Lung (tissue), 11 donors: ENCODE measurements at regions not wholly inside any gene's neighbourhood (a gene's known extent, or its start where the extent isn't known, plus 50 kb on each side); places are given as distances from the start of the nearest gene placed in this dataset.

Experiments used
- ATAC-seq: fragments of 200-7000 bp; cut with Tn5 transposase; one replicate; pipeline ENCODE4 v1.9.1; 2020; ENCODE audit warnings: moderate number of reproducible peaks; ENCODE audit not compliant: insufficient read depth, low FRiP score
- DNase-seq, 3 donors: peaks; one replicate each; pipeline ENCODE4 v3.0.0-alpha.2; 2013 to 2017
- H3K27ac ChIP-seq, 2 donors: one replicate each; pipeline ENCODE4 v1.5.1; 2013; ENCODE audit warnings: mild to moderate bottlenecking in 2 of 2, moderate library complexity in 2 of 2, control low read depth in 1 of 2, inconsistent platforms in 1 of 2, low read depth in 1 of 2, low read length in 1 of 2
- H3K27me3 ChIP-seq, 3 donors: one replicate each; pipeline ENCODE4 v1.5.1; 2013; ENCODE audit warnings: low read length in 2 of 3; ENCODE audit not compliant: control insufficient read depth in 3 of 3, insufficient read depth in 3 of 3
- H3K36me3 ChIP-seq, 4 donors: one replicate each; pipeline ENCODE4 v1.5.1; 2013; ENCODE audit warnings: low read length in 4 of 4, mild to moderate bottlenecking in 1 of 4, moderate library complexity in 1 of 4; ENCODE audit not compliant: control insufficient read depth in 4 of 4, insufficient read depth in 4 of 4
- H3K4me1 ChIP-seq, 5 donors: one replicate each; pipeline ENCODE4 v1.5.1; 2013; ENCODE audit warnings: low read length in 5 of 5, mild to moderate bottlenecking in 2 of 5, moderate library complexity in 1 of 5; ENCODE audit not compliant: control insufficient read depth in 5 of 5, insufficient read depth in 5 of 5
- H3K4me3 ChIP-seq: one replicate; pipeline ENCODE4 v1.5.1; 2013; ENCODE audit warnings: mild to moderate bottlenecking, control low read depth, moderate library complexity
- H3K9ac ChIP-seq, 2 donors: one replicate each; pipeline ENCODE4 v1.5.1; 2013; ENCODE audit warnings: low read length in 2 of 2, control low read depth in 1 of 2; ENCODE audit not compliant: insufficient read depth in 1 of 2
- H3K9me3 ChIP-seq, 4 donors: one replicate each; pipeline ENCODE4 v1.5.1; 2013; ENCODE audit warnings: low read length in 3 of 4, mild to moderate bottlenecking in 1 of 4, moderate library complexity in 1 of 4; ENCODE audit not compliant: control insufficient read depth in 4 of 4, insufficient read depth in 3 of 4
- CTCF ChIP-seq: IDR thresholded peaks from 2 replicates; pipeline ENCODE4 v1.5.1; 2012; ENCODE audit warnings: mild to moderate bottlenecking; ENCODE audit errors: control extremely low read depth, extremely low read depth
- WGBS, 2 donors: extraction: QIAGEN DNeasy Blood & Tissue Kit; methylation state at CpG; one replicate each; pipeline ENCODE4 v1.1.7; 2013; 5-methylcytosine and 5-hydroxymethylcytosine counted together
- donor health status: control.
- donor health status: control.
- donor health status: Bipolar disorder and iron deficiency.
- donor health status: healthy.
- donor health status: DM: yes; HTN: yes; CAD: no.

GRCh38 chr7:34332006-34332405 lies 326.0 kb upstream of the NPSR1 start:
- DNase-seq (no peak), ATAC-seq (no peak)
- Histone ChIP-seq H3K4me1 (no peaks in the 10 kb centered on the region), H3K9ac (no peak overlapping the region), H3K27me3 (no peaks in the 10 kb centered on the region), H3K9me3 (peaks cover 0 to 4% (median 0%) of the 10 kb centered on the region in 4 donors), H3K27ac (no peak overlapping the region), H3K4me3 (no peak overlapping the region), H3K36me3 (no peaks in the 10 kb centered on the region)
- no peak for TF ChIP-seq CTCF
- 87 to 88% methylated on average over 4 of the region's 4 CpGs for WGBS, 2 donors

- ATAC-seq (no peak), DNase-seq (no peak)
- Histone ChIP-seq H3K4me3 (no peak overlapping the region), H3K36me3 (no peaks in the 10 kb centered on the region), H3K4me1 (no peaks in the 10 kb centered on the region), H3K9me3 (peaks cover 0 to 4% (median 0%) of the 10 kb centered on the region in 4 donors), H3K27ac (no peak overlapping the region), H3K9ac (no peak overlapping the region), H3K27me3 (no peaks in the 10 kb centered on the region)
- TF ChIP-seq CTCF = no peak
- 78 to 89% methylated on average over 2 of the region's 2 CpGs for WGBS, 2 donors
Observed at GRCh38 chr7:34333184-34333583, 324.8 kb upstream of the NPSR1 start.

GRCh38 chr7:34333925-34334324 lies 324.1 kb upstream of the NPSR1 start:
- Histone ChIP-seq H3K4me1 (no peaks in the 10 kb centered on the region), H3K36me3 (no peaks in the 10 kb centered on the region), H3K9me3 (peaks cover 0 to 4% (median 1%) of the 10 kb centered on the region in 4 donors), H3K27me3 (no peaks in the 10 kb centered on the region), H3K27ac (no peak overlapping the region), H3K9ac (no peak overlapping the region), H3K4me3 (no peak overlapping the region)
- DNase-seq (no peak), ATAC-seq (no peak)
- 77 to 84% methylated on average over 4 of the region's 4 CpGs for WGBS, 2 donors
- TF ChIP-seq CTCF = no peak

- DNase-seq (no peak), ATAC-seq (no peak)
- Histone ChIP-seq H3K9me3 (peaks cover 0 to 7% (median 2%) of the 10 kb centered on the region in 4 donors), H3K36me3 (no peaks in the 10 kb centered on the region), H3K4me1 (no peaks in the 10 kb centered on the region), H3K27me3 (no peaks in the 10 kb centered on the region), H3K4me3 (no peak overlapping the region), H3K27ac (no peak overlapping the region), H3K9ac (no peak overlapping the region)
- TF ChIP-seq CTCF = no peak
- 91 to 97% methylated on average over 1 of the region's 1 CpG for WGBS, 2 donors
Observed at GRCh38 chr7:34337163-34337562, 320.9 kb upstream of the NPSR1 start.
